Mammary epithelial cell (primary cell): ENCODE measurements at regions not wholly inside any gene's neighbourhood (a gene's known extent, or its start where the extent isn't known, plus 50 kb on each side); places are given as distances from the start of the nearest gene placed in this dataset.

Experiments used
- EZH2 ChIP-seq: IDR thresholded peaks from 2 replicates; pipeline ENCODE4 v1.6.1; 2012; ENCODE audit warnings: low read length, inconsistent platforms, borderline replicate concordance
- TF ChIP-seq, protein P1 (sequence below), 2 donors: IDR thresholded peaks in 1 of 2; conservative IDR thresholded peaks in 1 of 2; 2 replicates each; pipeline ENCODE4 v1.5.1; 2011 to 2012; ENCODE audit warnings: inconsistent platforms in 2 of 2, low read length in 2 of 2, mild to moderate bottlenecking in 2 of 2, control low read depth in 1 of 2, low read depth in 1 of 2; ENCODE audit not compliant: insufficient read depth in 1 of 2; ENCODE audit errors: extremely low read depth in 1 of 2

DNA sequence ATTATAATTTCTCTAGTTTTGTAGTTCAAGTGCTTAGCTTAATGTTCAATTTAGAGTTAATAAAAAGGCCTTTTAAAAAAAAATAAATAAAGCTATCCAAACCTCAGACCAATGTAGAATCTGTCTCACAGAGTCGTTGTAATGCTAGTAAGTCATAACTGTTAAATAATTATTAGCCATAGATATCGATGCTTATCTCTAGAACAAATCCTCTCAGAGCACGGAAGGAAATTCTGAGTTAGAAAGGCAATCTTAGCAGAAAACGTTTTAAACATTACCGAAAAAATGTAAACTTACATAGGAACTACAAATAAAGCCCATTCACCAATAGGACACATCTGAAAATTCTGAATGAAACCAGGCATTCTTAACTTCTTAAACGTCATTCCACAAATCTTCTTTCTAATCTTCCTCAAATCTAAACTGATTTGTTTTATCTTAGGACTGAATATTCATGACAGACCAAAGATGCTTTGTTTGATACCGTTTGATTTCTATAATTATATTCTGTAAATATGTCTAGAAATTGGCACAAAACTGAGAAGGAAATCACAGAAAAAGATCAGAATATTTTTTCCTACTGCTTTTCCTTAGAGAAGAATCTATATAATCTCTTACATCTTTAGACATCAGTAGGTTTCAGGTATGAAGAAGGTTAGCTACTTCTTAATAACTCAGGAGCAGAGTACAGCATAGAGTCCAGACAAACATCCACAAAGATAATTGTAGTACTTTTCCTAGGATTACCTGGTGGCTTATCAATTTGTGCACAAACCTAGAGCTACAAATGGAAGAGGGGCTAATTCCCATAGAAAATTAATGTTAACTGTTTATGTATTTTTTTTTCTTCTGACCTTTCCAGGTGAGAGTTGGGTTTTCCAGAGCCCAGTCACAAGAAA lies 140.7 kb downstream of the BTC start:
- TF ChIP-seq, protein P1, sequence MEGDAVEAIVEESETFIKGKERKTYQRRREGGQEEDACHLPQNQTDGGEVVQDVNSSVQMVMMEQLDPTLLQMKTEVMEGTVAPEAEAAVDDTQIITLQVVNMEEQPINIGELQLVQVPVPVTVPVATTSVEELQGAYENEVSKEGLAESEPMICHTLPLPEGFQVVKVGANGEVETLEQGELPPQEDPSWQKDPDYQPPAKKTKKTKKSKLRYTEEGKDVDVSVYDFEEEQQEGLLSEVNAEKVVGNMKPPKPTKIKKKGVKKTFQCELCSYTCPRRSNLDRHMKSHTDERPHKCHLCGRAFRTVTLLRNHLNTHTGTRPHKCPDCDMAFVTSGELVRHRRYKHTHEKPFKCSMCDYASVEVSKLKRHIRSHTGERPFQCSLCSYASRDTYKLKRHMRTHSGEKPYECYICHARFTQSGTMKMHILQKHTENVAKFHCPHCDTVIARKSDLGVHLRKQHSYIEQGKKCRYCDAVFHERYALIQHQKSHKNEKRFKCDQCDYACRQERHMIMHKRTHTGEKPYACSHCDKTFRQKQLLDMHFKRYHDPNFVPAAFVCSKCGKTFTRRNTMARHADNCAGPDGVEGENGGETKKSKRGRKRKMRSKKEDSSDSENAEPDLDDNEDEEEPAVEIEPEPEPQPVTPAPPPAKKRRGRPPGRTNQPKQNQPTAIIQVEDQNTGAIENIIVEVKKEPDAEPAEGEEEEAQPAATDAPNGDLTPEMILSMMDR (conservative IDR thresholded peaks at IDR 0.05 in 1 of 2, IDR thresholded peaks at IDR 0.05 in 1 of 2; ENCODE audit: extremely low read depth in 1 of 2, insufficient read depth in 1 of 2, low read depth in 1 of 2, low read length in 2 of 2): no peak
- no peak for TF ChIP-seq EZH2
